ENCODE measurements at regions not wholly inside any gene's neighbourhood (a gene's known extent, or its start where the extent isn't known, plus 50 kb on each side); places are given as distances from the start of the nearest gene placed in this dataset.

DNA sequence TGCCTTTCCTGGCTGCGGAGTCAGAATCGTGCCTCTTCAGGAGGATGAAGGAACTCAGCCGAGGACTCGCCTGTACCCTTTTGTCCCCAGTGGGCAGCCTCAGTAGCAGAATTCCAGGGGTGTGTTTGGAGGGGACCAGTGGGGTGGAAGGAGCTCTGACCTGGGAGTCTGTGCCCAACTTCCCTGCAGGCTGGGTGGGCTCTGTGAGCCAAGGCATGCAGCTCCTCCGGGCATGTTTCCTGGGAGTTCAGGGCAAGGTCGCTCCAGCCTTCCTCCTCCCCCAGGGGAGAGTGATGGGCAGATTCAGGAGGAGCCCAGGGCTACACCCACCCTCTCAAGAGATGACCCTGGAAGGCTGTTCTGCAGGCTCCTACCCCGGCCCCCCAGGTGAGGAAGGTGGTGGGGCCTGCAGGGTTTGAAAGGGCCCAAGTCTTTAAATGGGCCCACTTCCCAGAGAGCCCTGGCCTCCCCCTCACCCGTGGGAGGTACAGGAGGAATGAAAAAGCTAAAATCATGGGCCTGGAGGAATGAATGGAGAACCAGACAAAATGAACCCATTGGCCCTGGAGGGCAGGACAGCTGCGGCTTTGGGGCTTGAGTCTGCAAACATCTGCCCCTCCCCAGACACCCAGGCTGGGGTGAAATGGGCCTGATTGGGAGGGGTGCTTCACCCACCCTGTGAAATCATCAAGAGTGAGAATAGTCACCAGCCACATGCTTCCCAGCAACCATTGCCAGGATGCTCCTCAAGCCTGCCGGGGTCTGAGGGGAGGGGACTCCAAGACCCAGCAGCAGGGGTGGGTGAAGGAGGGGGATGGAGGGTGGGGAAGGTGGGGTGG, 77.6 kb upstream of the PMEPA1 start:
- TF ChIP-seq, protein P1, sequence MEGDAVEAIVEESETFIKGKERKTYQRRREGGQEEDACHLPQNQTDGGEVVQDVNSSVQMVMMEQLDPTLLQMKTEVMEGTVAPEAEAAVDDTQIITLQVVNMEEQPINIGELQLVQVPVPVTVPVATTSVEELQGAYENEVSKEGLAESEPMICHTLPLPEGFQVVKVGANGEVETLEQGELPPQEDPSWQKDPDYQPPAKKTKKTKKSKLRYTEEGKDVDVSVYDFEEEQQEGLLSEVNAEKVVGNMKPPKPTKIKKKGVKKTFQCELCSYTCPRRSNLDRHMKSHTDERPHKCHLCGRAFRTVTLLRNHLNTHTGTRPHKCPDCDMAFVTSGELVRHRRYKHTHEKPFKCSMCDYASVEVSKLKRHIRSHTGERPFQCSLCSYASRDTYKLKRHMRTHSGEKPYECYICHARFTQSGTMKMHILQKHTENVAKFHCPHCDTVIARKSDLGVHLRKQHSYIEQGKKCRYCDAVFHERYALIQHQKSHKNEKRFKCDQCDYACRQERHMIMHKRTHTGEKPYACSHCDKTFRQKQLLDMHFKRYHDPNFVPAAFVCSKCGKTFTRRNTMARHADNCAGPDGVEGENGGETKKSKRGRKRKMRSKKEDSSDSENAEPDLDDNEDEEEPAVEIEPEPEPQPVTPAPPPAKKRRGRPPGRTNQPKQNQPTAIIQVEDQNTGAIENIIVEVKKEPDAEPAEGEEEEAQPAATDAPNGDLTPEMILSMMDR (IDR thresholded peaks at IDR 0.05; ENCODE audit: poor library complexity, severe bottlenecking): no peak
- no peaks in the 10 kb centered on the region for H3K27me3 ChIP-seq (ENCODE audit: insufficient read depth, poor library complexity, severe bottlenecking)
- DNase-seq (ENCODE audit: low spot score) (peak; percentile 78), ATAC-seq (ENCODE audit: low read depth) (no peak)
- no peak overlapping the region for H3K27ac ChIP-seq (ENCODE audit: poor library complexity, severe bottlenecking)
- H3K4me3 ChIP-seq (ENCODE audit: severe bottlenecking): no peak overlapping the region
- H3K36me3 ChIP-seq (ENCODE audit: low read depth): no peaks in the 10 kb centered on the region
- no peaks in the 10 kb centered on the region for H3K4me1 ChIP-seq (ENCODE audit: insufficient read depth, poor library complexity, severe bottlenecking)
- no peaks in the 10 kb centered on the region for H3K9me3 ChIP-seq (ENCODE audit: severe bottlenecking)

DNA sequence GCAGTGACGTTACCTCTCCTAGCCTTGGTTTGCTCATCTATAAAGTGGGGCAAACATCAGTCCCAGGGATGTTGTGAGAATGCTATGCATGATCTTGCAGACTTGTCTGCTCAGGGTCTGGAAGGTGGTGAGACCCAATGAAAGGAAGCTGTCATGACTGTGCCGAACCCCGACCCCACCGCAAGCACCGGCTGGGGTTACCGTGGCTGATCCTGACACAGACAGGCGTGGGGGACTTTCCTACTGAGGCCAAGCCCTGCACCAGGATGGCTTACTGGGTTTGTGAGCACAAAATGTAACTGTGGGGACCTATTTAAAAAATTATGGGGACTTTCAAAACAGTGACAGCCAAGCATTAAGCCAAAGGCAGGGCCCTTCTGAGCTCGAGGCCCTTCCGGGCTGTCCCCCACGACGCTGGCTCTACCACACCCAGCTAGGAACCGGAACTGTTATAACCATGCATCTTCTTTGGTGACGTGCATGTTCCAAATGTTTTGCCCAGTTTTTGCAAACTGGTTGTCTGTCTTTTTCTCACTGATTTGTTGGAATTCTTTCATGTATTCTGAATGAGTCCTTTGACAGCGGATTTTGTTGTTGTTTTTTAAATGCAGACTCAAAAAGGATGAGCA, 76.6 kb upstream of the PMEPA1 start:
- TF ChIP-seq, protein P1 (IDR thresholded peaks at IDR 0.05; ENCODE audit: poor library complexity, severe bottlenecking): no peak
- no peaks in the 10 kb centered on the region for H3K4me1 ChIP-seq (ENCODE audit: insufficient read depth, poor library complexity, severe bottlenecking)
- peak; percentile 79 for DNase-seq (ENCODE audit: low spot score)

DNA sequence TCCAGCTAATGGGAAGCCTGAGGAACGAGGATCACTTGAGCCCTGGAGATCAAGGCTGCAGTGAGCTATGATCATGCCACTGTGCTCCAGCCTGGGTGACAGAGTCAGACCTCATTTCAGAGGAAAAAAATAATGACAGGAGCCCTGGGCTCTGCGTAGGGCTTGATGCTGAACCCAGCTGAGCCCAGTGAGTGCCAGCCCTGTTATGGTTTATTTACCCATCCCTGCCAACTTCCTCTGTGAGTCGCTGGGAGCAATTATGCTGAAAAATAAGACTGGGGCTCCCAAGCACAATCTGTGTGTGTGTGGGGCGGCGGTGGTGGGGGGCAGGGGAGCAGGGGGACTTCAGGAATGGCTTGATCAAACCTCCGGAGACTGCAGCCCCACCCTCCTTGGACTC, 75.9 kb upstream of the PMEPA1 start:
- no peak for ATAC-seq (ENCODE audit: low read depth)
- Histone ChIP-seq H3K4me3 (ENCODE audit: severe bottlenecking) (no peak overlapping the region), H3K36me3 (ENCODE audit: low read depth) (no peaks in the 10 kb centered on the region), H3K4me1 (ENCODE audit: insufficient read depth, poor library complexity, severe bottlenecking) (no peaks in the 10 kb centered on the region), H3K9me3 (ENCODE audit: severe bottlenecking) (no peaks in the 10 kb centered on the region), H3K27me3 (ENCODE audit: insufficient read depth, poor library complexity, severe bottlenecking) (no peaks in the 10 kb centered on the region), H3K27ac (ENCODE audit: poor library complexity, severe bottlenecking) (no peak overlapping the region)
- TF ChIP-seq, protein P1 (IDR thresholded peaks at IDR 0.05; ENCODE audit: poor library complexity, severe bottlenecking): no peak
- peak; percentile 67 for DNase-seq (ENCODE audit: low spot score)

More for the DNA sequence above, 76.6 kb upstream of the PMEPA1 start:
- Histone ChIP-seq H3K9me3 (ENCODE audit: severe bottlenecking) (no peaks in the 10 kb centered on the region), H3K4me3 (ENCODE audit: severe bottlenecking) (no peak overlapping the region), H3K27me3 (ENCODE audit: insufficient read depth, poor library complexity, severe bottlenecking) (no peaks in the 10 kb centered on the region), H3K36me3 (ENCODE audit: low read depth) (no peaks in the 10 kb centered on the region), H3K27ac (ENCODE audit: poor library complexity, severe bottlenecking) (no peak overlapping the region)
- ATAC-seq (ENCODE audit: low read depth): no peak

- peak; percentile 69 for DNase-seq (ENCODE audit: low spot score)
- Histone ChIP-seq H3K4me1 (ENCODE audit: insufficient read depth, poor library complexity, severe bottlenecking) (no peaks in the 10 kb centered on the region), H3K9me3 (ENCODE audit: severe bottlenecking) (no peaks in the 10 kb centered on the region), H3K36me3 (ENCODE audit: low read depth) (no peaks in the 10 kb centered on the region), H3K27me3 (ENCODE audit: insufficient read depth, poor library complexity, severe bottlenecking) (no peaks in the 10 kb centered on the region), H3K27ac (ENCODE audit: poor library complexity, severe bottlenecking) (no peak overlapping the region), H3K4me3 (ENCODE audit: severe bottlenecking) (no peak overlapping the region)
- no peak for ATAC-seq (ENCODE audit: low read depth)
- TF ChIP-seq, protein P1 (IDR thresholded peaks at IDR 0.05; ENCODE audit: poor library complexity, severe bottlenecking): no peak
Measured at GRCh38 chr20:57785061-57785460, 75.2 kb upstream of the PMEPA1 start.

Data from RWPE2 (cell line).